ENCODE measurements at regions not wholly inside any gene's neighbourhood (a gene's known extent, or its start where the extent isn't known, plus 50 kb on each side); places are given as distances from the start of the nearest gene placed in this dataset.

DNA sequence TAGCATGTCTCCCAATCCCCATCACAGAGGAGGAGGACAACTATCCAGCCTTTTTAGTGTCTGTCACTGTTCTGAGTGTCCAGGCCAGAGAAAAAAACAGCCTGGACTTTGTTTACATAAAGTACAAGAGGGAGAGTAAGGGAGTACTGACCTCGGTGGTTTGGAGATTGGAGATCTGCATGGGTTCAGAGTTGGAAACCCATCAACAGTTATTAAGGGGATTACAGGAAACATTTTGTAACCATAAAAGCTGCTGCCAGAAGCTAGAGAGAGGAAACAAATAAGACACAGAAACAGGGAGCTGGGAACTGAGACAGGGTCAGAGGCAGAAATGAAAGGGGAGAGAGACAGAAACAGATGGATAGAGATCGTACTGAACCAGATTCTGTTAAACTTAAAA is 131.5 kb upstream of the CTTNBP2NL start:
- ChIA-PET CTCF (no interaction called here), POLR2A (ENCODE audit: low non-redundant PET) (no interaction called here)
- no peak overlapping the region for H3K27ac ChIP-seq
- TF ChIP-seq, protein P1, sequence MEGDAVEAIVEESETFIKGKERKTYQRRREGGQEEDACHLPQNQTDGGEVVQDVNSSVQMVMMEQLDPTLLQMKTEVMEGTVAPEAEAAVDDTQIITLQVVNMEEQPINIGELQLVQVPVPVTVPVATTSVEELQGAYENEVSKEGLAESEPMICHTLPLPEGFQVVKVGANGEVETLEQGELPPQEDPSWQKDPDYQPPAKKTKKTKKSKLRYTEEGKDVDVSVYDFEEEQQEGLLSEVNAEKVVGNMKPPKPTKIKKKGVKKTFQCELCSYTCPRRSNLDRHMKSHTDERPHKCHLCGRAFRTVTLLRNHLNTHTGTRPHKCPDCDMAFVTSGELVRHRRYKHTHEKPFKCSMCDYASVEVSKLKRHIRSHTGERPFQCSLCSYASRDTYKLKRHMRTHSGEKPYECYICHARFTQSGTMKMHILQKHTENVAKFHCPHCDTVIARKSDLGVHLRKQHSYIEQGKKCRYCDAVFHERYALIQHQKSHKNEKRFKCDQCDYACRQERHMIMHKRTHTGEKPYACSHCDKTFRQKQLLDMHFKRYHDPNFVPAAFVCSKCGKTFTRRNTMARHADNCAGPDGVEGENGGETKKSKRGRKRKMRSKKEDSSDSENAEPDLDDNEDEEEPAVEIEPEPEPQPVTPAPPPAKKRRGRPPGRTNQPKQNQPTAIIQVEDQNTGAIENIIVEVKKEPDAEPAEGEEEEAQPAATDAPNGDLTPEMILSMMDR (conservative IDR thresholded peaks at IDR 0.05; ENCODE audit: low read depth) = no peak
- DNase-seq (ENCODE audit: low spot score) = no peak

DNA sequence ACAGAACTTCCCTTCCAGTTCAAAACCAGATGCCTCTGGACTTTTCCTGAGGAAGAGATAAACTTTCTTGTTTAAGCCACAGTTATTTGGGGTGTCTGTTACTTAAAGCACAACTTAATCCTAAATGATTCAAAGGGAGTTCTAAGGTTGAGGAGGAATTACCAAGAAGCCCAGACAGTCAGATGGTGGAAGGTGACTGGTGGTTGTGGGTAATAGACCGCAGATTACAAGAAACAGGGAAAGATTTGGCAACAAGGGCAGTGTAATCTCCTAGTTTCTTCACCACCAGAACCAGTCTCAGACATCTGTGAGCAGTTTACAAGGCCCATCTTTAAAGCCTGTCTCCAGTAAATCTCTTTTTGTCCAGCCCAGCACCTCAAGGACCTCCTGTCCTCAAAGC is 130.1 kb upstream of the CTTNBP2NL start:
- TF ChIP-seq, protein P1 (conservative IDR thresholded peaks at IDR 0.05; ENCODE audit: low read depth) = no peak
- no peak overlapping the region for H3K27ac ChIP-seq
- ChIA-PET CTCF (no interaction called here), POLR2A (ENCODE audit: low non-redundant PET) (no interaction called here)
- DNase-seq (ENCODE audit: low spot score) = no peak

DNA sequence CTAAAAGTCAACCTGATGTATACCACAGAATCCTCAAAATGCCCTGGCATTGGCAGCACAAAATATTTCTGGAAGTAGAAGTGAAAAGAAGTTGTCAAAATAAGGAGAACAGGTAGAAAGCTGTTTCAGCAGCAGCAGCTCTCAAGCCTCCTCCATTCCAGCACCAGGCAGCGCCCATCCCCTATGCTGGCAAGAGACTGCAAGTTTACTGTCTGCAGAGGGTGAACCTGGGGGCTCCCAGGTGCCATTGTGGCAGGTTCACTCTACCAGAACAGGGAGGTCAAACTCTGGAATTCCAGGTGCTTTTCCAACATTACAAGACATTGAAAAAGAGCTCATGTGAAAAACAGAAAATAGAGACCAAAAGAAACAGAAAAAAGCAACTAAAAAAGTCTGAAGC is 128.8 kb upstream of the CTTNBP2NL start:
- CTCF ChIA-PET = no interaction called here
- H3K27ac ChIP-seq = no peak overlapping the region
- TF ChIP-seq, protein P1 (conservative IDR thresholded peaks at IDR 0.05; ENCODE audit: low read depth) = no peak
- no peak for DNase-seq (ENCODE audit: low spot score)
- POLR2A ChIA-PET (ENCODE audit: low non-redundant PET) = no interaction called here

DNA sequence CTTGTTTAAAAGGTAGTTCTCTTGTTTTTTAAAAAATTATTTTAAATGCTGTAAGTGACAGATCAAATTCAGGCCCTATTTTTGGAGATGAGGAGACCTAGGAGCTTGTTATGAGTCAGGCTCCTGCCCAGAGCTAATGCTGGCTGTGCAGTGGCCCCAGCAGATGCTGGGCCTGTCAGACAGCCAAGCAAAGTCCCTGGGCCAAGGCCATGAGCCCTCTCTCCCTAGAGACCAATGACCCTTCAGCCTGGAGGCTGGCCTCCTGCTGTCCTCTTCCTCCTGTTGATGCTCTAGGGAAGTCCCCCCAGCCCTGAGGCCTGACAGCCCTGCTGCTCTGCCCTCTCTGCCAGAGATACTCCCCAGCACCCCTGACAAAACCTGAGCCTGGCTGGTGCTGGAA is 128.1 kb upstream of the CTTNBP2NL start:
- H3K27ac ChIP-seq = no peak overlapping the region
- ChIA-PET POLR2A (ENCODE audit: low non-redundant PET) (no interaction called here), CTCF (no interaction called here)
- TF ChIP-seq, protein P1 (conservative IDR thresholded peaks at IDR 0.05; ENCODE audit: low read depth) = no peak
- DNase-seq (ENCODE audit: low spot score) = no peak

DNA sequence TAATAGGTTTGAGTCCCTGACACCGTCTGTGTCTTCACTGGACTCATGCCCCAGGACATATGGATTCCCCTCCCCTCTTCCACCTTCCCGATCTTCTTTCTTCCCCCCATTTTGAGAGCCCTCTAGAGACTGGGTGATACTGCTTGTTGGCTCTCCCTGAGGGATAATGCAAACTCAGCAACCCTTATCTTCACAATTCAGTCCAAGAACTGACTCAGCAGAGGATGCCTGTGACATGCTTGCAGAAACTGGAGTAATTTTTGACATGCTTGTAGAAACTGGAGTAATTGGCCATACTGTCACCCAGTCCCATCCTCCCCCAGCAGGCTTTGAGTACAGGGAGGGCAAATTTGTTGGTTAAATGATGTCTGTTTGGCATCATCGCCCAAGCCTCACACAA is 127.6 kb upstream of the CTTNBP2NL start:
- TF ChIP-seq, protein P1 (conservative IDR thresholded peaks at IDR 0.05; ENCODE audit: low read depth) = no peak
- CTCF ChIA-PET = no interaction called here

DNA sequence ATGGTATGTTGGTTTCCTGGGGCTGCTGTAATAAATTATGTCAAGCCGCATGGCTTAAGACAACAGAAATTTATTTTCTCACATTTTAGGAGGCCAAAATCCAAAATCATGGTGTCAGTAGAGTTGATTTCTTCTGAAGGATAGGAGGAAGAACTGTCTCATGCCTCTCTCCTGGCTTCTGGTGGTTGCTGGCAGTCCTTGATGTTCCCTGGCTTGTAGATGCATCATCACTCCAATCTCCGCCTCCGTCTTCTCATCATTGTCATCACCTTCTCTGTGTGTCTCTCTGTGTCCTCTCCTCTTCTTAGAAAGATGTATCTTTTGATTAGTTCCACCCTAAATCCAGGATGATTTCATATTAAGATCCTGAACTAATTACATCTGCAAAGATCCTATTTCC is 124.7 kb upstream of the CTTNBP2NL start:
- ChIA-PET POLR2A (ENCODE audit: low non-redundant PET) (no interaction called here), CTCF (no interaction called here)
- no peak overlapping the region for H3K27ac ChIP-seq
- no peak for DNase-seq (ENCODE audit: low spot score)
- TF ChIP-seq, protein P1 (conservative IDR thresholded peaks at IDR 0.05; ENCODE audit: low read depth) = no peak

More for the DNA sequence above, 127.6 kb upstream of the CTTNBP2NL start:
- H3K27ac ChIP-seq = no peak overlapping the region
- no peak for DNase-seq (ENCODE audit: low spot score)
- POLR2A ChIA-PET (ENCODE audit: low non-redundant PET) = no interaction called here

Data from RWPE1 (cell line).